ENCODE measurements at regions not wholly inside any gene's neighbourhood (a gene's known extent, or its start where the extent isn't known, plus 50 kb on each side); places are given as distances from the start of the nearest gene placed in this dataset.

GRCh38 chr2:7795778-7796563, 878.8 kb downstream of the RNF144A start:
- Histone ChIP-seq H3K4me2 (ENCODE audit: low read depth, low read length, poor library complexity, severe bottlenecking) (no peak overlapping the region), H3K9me2 (replicated peaks; ENCODE audit: low read depth, low read length) (no peaks in the 10 kb centered on the region), H2AFZ (ENCODE audit: low read length) (no peak overlapping the region)

GRCh38 chr2:7800031-7800430, 881.8 kb upstream of the ID2 start:
- no peaks in the 10 kb centered on the region for H3F3A ChIP-seq (ENCODE audit: low read depth)
- H3K4me3 ChIP-seq (ENCODE audit: low read length, poor library complexity, severe bottlenecking), result no peak overlapping the region
- no peaks in the 10 kb centered on the region for H3K79me2 ChIP-seq (ENCODE audit: insufficient read depth, low read length)
- no peak overlapping the region for H3K9ac ChIP-seq (ENCODE audit: low read depth, low read length, poor library complexity, severe bottlenecking)
- no peaks in the 10 kb centered on the region for H3K9me2 ChIP-seq (replicated peaks; ENCODE audit: low read depth, low read length)
- H3K9me3 ChIP-seq (ENCODE audit: insufficient read depth, low read depth, low read length), result no peaks in the 10 kb centered on the region
- H4K20me1 ChIP-seq (ENCODE audit: insufficient read depth, low read length, poor library complexity, severe bottlenecking), result no peaks in the 10 kb centered on the region
- TF ChIP-seq CTCF (conservative IDR thresholded peaks at IDR 0.05; ENCODE audit: low read length) (no peak), EZH2phosphoT487 (IDR thresholded peaks at IDR 0.05; ENCODE audit: borderline replicate concordance) (no peak)
- H3K27me3 ChIP-seq (ENCODE audit: insufficient read depth, low read length, poor library complexity, severe bottlenecking), result no peaks in the 10 kb centered on the region
- no peak overlapping the region for H2AFZ ChIP-seq (ENCODE audit: low read length)
- H3K4me1 ChIP-seq (ENCODE audit: insufficient read depth, low read length, poor library complexity, severe bottlenecking), result no peaks in the 10 kb centered on the region
- H3K36me3 ChIP-seq (ENCODE audit: insufficient read depth, low read length), result no peaks in the 10 kb centered on the region
- H3K4me2 ChIP-seq (ENCODE audit: low read depth, low read length, poor library complexity, severe bottlenecking), result no peak overlapping the region

More at GRCh38 chr2:7795778-7796563, 878.8 kb downstream of the RNF144A start:
- no peaks in the 10 kb centered on the region for H4K20me1 ChIP-seq (ENCODE audit: insufficient read depth, low read length, poor library complexity, severe bottlenecking)
- no peak overlapping the region for H3K9ac ChIP-seq (ENCODE audit: low read depth, low read length, poor library complexity, severe bottlenecking)
- no peaks in the 10 kb centered on the region for H3K36me3 ChIP-seq (ENCODE audit: insufficient read depth, low read length)
- TF ChIP-seq CTCF (conservative IDR thresholded peaks at IDR 0.05; ENCODE audit: low read length) (no peak), EZH2phosphoT487 (IDR thresholded peaks at IDR 0.05; ENCODE audit: borderline replicate concordance) (no peak)
- H3K9me3 ChIP-seq (ENCODE audit: insufficient read depth, low read depth, low read length), result no peaks in the 10 kb centered on the region
- H3K27me3 ChIP-seq (ENCODE audit: insufficient read depth, low read length, poor library complexity, severe bottlenecking), result no peaks in the 10 kb centered on the region
- H3K4me1 ChIP-seq (ENCODE audit: insufficient read depth, low read length, poor library complexity, severe bottlenecking), result no peaks in the 10 kb centered on the region
- H3K79me2 ChIP-seq (ENCODE audit: insufficient read depth, low read length), result no peaks in the 10 kb centered on the region
- H3K4me3 ChIP-seq (ENCODE audit: low read length, poor library complexity, severe bottlenecking), result no peak overlapping the region
- no peaks in the 10 kb centered on the region for H3F3A ChIP-seq (ENCODE audit: low read depth)

- no peak overlapping the region for H3K4me2 ChIP-seq (ENCODE audit: low read depth, low read length, poor library complexity, severe bottlenecking)
- H3K9me3 ChIP-seq (ENCODE audit: insufficient read depth, low read depth, low read length), result no peaks in the 10 kb centered on the region
- no peaks in the 10 kb centered on the region for H3F3A ChIP-seq (ENCODE audit: low read depth)
- no peaks in the 10 kb centered on the region for H3K36me3 ChIP-seq (ENCODE audit: insufficient read depth, low read length)
- no peak overlapping the region for H2AFZ ChIP-seq (ENCODE audit: low read length)
- no peaks in the 10 kb centered on the region for H3K79me2 ChIP-seq (ENCODE audit: insufficient read depth, low read length)
- no peaks in the 10 kb centered on the region for H3K27me3 ChIP-seq (ENCODE audit: insufficient read depth, low read length, poor library complexity, severe bottlenecking)
- H3K9me2 ChIP-seq (replicated peaks; ENCODE audit: low read depth, low read length), result no peaks in the 10 kb centered on the region
- TF ChIP-seq EZH2phosphoT487 (IDR thresholded peaks at IDR 0.05; ENCODE audit: borderline replicate concordance) (no peak), CTCF (conservative IDR thresholded peaks at IDR 0.05; ENCODE audit: low read length) (no peak)
- H3K9ac ChIP-seq (ENCODE audit: low read depth, low read length, poor library complexity, severe bottlenecking), result no peak overlapping the region
- H3K4me1 ChIP-seq (ENCODE audit: insufficient read depth, low read length, poor library complexity, severe bottlenecking), result no peaks in the 10 kb centered on the region
- no peaks in the 10 kb centered on the region for H4K20me1 ChIP-seq (ENCODE audit: insufficient read depth, low read length, poor library complexity, severe bottlenecking)
- H3K4me3 ChIP-seq (ENCODE audit: low read length, poor library complexity, severe bottlenecking), result no peak overlapping the region
Observed at GRCh38 chr2:7801212-7801611, 880.6 kb upstream of the ID2 start.

Measured in Loucy (cell line).